ENCODE measurements at regions not wholly inside any gene's neighbourhood (a gene's known extent, or its start where the extent isn't known, plus 50 kb on each side); places are given as distances from the start of the nearest gene placed in this dataset.

DNA sequence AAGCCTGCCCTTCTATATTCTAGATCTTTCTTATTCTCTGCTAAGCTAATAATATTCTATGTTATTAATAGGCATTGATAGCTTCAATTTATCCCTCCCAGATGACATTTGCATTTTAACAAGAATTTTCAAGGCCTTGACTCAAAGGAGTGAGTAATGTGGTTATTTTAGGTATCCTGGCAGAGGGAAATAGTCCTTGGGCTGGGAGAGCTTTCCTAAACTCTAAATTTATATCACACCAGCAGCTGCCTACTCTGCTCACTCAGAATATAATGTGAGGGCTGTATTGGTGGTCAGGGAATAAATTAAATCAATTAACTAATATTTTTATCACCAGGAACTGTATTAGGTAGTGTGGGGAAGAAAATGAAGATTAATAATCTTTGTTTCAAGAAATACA is 74.8 kb upstream of the ADAM23 start:
- no peak for TF ChIP-seq ZFP3 (CRISPR knock-in tag; IDR thresholded peaks at IDR 0.05)
- no peak for TF ChIP-seq ZFP30 (CRISPR knock-in tag; IDR thresholded peaks at IDR 0.05)
- no peak for TF ChIP-seq ZNF565 (CRISPR knock-in tag; conservative IDR thresholded peaks at IDR 0.05; ENCODE audit: low read depth)
- TF ChIP-seq ZNF8 (CRISPR knock-in tag; IDR thresholded peaks at IDR 0.05), result no peak
- no peak for TF ChIP-seq BACH2 (CRISPR knock-in tag; IDR thresholded peaks at IDR 0.05; ENCODE audit: borderline replicate concordance)
- no peak for TF ChIP-seq ARNTL (CRISPR knock-in tag; IDR thresholded peaks at IDR 0.05; ENCODE audit: borderline replicate concordance, low read depth)
- TF ChIP-seq TCF4 (CRISPR knock-in tag; IDR thresholded peaks at IDR 0.05; ENCODE audit: borderline replicate concordance), result no peak
- TF ChIP-seq GLIS3 (CRISPR knock-in tag; IDR thresholded peaks at IDR 0.05), result no peak
- TF ChIP-seq, protein P1, sequence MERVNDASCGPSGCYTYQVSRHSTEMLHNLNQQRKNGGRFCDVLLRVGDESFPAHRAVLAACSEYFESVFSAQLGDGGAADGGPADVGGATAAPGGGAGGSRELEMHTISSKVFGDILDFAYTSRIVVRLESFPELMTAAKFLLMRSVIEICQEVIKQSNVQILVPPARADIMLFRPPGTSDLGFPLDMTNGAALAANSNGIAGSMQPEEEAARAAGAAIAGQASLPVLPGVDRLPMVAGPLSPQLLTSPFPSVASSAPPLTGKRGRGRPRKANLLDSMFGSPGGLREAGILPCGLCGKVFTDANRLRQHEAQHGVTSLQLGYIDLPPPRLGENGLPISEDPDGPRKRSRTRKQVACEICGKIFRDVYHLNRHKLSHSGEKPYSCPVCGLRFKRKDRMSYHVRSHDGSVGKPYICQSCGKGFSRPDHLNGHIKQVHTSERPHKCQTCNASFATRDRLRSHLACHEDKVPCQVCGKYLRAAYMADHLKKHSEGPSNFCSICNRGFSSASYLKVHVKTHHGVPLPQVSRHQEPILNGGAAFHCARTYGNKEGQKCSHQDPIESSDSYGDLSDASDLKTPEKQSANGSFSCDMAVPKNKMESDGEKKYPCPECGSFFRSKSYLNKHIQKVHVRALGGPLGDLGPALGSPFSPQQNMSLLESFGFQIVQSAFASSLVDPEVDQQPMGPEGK (CRISPR knock-in tag; IDR thresholded peaks at IDR 0.05; ENCODE audit: borderline replicate concordance), result no peak
- TF ChIP-seq, protein P2, sequence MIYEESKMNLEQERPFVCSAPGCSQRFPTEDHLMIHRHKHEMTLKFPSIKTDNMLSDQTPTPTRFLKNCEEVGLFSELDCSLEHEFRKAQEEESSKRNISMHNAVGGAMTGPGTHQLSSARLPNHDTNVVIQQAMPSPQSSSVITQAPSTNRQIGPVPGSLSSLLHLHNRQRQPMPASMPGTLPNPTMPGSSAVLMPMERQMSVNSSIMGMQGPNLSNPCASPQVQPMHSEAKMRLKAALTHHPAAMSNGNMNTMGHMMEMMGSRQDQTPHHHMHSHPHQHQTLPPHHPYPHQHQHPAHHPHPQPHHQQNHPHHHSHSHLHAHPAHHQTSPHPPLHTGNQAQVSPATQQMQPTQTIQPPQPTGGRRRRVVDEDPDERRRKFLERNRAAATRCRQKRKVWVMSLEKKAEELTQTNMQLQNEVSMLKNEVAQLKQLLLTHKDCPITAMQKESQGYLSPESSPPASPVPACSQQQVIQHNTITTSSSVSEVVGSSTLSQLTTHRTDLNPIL (CRISPR knock-in tag; IDR thresholded peaks at IDR 0.05; ENCODE audit: low read depth), result no peak
- TF ChIP-seq SNAI2 (CRISPR knock-in tag; IDR thresholded peaks at IDR 0.05), result no peak
- TF ChIP-seq, protein P3, sequence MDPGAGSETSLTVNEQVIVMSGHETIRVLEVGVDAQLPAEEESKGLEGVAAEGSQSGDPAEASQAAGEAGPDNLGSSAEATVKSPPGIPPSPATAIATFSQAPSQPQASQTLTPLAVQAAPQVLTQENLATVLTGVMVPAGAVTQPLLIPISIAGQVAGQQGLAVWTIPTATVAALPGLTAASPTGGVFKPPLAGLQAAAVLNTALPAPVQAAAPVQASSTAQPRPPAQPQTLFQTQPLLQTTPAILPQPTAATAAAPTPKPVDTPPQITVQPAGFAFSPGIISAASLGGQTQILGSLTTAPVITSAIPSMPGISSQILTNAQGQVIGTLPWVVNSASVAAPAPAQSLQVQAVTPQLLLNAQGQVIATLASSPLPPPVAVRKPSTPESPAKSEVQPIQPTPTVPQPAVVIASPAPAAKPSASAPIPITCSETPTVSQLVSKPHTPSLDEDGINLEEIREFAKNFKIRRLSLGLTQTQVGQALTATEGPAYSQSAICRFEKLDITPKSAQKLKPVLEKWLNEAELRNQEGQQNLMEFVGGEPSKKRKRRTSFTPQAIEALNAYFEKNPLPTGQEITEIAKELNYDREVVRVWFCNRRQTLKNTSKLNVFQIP (CRISPR knock-in tag; IDR thresholded peaks at IDR 0.05; ENCODE audit: borderline replicate concordance, low read depth), result no peak
- no peak for TF ChIP-seq OSR1 (CRISPR knock-in tag; IDR thresholded peaks at IDR 0.05)
- TF ChIP-seq RARB (CRISPR knock-in tag; IDR thresholded peaks at IDR 0.05), result no peak
